HT1080 (cell line): ENCODE measurements at regions not wholly inside any gene's neighbourhood (a gene's known extent, or its start where the extent isn't known, plus 50 kb on each side); places are given as distances from the start of the nearest gene placed in this dataset.

Experiments
- DNase-seq: peaks from one replicate; pipeline ENCODE4 v3.0.0-alpha.2; 2015; ENCODE audit warnings: low read depth

DNA sequence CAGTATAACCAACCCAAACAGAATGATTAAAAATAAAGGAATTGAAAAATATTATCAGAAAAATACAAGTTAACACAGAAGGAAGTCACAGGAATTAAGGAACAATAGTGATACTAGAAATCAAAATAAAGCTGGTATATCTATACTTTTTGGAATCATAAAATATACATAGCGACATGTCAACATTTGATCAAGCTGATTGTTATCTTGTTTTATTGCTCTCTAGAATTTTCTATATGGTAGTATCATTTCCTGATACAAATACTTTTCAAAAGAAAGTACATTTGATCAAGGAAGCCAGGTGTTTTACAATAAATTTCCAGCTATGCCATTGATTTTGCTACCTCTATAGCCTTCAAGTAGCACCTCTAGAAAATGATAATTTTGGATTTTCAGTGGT, 489.5 kb upstream of the PKN2 start:
- DNase-seq, result no peak

DNA sequence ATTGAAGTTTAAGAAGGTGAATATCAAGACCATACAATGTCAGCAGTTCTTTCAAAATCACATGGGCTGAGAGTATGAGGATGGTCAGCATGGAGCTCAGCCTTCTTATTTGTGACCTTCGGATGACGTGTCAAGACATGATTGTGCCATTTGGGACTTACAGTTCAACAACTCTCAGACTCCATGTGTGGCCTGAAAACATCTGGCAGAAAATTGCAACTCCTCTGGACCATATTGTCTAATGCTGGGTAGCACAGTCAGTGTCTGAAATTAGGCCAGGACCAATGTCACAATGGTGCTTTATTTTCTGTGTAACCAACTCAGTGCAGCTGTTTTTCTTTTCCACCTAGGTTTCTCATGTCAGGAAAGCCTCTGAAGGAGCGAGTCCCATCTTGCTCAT, 483.5 kb upstream of the PKN2 start:
- no peak for DNase-seq

DNA sequence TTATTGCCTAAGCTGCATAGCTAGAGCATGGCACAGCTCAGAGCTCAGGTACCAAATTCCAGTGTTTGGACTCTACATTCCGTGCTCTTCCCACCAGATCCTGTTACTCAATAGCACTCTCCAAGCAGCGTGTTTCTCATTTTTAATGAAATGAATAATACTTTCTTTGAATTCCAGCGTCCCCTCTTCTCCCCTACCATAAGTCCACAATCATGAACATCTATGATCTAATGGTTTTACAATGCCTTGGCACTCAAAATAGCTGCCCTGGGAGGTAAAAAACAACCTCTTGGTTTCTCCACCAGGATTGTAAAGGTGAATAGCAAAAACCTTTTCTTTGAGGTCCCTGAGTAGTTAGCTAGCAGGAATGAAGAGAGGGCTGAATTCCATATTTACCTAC, 480.0 kb upstream of the PKN2 start:
- no peak for DNase-seq

- no peak for DNase-seq
Observed at GRCh38 chr1:88204612-88205167, 479.4 kb upstream of the PKN2 start.

DNA sequence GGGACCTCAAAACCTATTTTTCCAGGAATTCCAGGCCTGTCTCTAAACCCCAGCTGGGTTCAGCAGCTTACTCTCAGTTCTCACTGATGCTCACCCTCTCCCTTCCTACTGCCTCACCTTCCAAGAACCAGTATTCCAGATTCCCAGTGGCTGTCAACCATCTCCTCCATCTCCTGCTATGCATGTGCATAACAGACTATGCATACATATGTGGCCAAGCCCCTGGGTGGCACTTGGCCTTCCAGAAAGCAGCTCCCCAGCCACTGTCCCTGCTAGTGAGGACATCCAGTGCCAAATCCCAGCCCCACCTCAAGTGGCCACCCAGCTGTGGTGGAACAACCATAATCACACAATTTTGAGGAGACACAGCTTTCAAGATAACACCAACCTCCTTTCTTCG, 475.7 kb upstream of the PKN2 start:
- no peak for DNase-seq

GRCh38 chr1:88210103-88210787, 473.8 kb upstream of the PKN2 start:
- DNase-seq, result peak; percentile 6

- no peak for DNase-seq
Observed at GRCh38 chr1:88216441-88216840, 467.6 kb upstream of the PKN2 start.

GRCh38 chr1:88217386-88217785, 466.7 kb upstream of the PKN2 start:
- no peak for DNase-seq

DNA sequence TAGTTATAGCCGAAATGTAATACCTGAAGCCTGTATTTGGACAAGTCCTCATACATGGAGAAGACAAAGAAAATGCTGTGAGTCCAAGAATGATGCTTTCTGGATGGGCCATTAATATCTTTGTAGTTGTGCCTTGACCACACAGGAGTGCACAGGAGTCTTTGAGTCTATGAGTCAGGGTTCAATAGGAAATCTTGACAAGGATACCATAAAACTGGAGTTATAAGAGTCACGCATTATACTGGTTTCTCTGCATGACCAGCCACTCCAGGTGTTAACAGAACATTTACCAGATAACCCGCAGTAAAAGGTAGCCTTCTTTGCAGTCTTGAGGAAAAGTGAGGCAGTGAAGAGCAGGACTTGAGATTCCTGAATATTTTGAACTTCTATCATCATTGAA, 464.6 kb upstream of the PKN2 start:
- no peak for DNase-seq

DNA sequence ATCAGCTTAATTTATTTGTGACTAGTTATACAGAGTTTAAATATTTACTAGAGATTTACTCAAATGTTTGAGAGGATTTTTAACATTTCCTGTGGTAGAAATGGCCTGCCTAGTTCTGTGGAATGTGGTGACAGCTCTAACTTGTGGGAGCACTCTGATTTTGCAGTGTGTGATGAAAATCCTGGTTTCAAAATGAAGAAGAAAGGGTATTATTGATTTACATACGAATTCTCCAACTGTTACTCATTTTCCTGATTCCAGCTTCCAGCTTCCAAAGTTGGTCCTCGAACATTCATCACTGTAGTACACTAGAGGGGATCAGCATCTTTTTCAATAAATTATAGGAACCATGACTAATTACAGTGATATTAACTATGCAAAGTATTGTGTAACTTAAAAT, 462.7 kb upstream of the PKN2 start:
- no peak for DNase-seq

- DNase-seq, result no peak
Observed at GRCh38 chr1:88224906-88225305, 459.2 kb upstream of the PKN2 start.

DNA sequence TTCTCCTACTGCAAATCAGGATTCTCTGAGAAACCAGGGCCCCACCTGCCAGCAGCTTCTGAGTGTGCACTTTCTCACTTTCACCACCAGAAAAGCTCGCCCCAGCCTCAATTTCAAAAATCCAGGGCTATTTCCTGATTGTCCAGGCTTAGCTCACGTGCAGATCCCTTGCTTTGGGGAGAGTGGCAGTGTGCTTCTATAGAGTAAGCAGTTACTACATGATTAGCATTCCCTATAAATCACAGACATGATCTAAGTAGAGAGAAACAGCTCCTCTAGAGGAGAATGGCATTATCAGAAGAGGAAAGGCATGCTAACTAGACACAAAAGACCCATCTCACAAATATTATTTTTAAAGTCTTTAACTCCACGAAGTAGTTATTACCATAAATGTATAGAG, 456.0 kb upstream of the PKN2 start:
- DNase-seq, result no peak

DNA sequence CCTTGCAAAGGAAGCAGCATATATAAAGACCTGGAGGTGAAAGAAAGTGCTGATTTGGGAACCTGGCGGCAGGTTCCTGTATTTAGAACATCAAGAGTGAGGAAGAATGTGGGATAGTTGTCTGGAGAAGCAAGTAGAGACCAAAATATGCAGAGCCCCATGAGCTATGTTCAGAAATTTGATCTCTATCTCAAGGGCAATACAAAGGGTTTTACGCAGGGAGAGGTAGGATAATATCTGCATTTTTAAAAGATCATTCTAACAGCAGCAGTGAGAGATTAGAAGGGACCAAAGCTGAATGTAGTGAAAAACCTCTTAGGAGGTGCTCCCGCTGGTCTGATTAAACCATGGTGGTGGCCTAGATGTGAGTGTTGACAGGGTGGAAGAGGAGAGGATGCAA, 453.9 kb upstream of the PKN2 start:
- DNase-seq, result no peak

DNA sequence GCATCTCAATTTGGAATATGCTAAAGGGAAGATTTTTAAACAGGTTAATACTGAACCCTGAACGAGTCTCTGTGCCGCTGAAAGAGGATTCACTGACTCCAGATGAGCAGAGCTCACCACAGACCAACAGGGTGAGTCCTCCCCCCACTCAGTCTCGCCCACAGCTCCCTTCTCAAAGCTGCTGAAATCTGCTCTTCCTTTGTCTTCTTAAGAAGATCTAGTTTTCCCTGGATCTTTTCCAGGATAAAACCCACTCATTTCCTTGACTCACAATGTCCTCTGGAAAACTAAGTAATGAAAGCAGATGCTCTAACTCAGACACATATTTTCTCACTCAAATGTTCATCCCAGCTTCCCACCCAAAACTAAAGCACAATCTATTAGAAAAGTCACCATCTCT, 447.0 kb upstream of the PKN2 start:
- DNase-seq, result peak; percentile 45

GRCh38 chr1:88239205-88239604, 444.9 kb upstream of the PKN2 start:
- no peak for DNase-seq

GRCh38 chr1:88247666-88248065, 436.4 kb upstream of the PKN2 start:
- no peak for DNase-seq

DNA sequence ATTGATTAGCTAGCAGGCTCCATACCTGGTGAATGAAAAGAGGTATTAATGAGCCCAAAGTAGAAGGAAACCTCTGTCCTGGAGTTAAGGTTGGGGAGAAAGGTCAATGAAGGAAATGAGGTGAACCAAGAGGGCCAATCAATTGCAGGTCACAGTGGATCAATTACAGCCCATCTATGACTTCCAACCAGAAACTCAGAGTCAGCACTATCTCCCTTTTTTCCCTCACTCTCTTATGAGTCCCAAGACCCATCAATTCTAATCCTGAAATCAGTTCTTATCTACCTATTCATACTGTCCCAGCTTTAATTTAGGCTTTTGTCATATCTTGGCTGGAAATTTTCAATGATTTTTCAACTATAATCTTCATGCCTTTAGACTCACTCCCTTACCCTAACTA, 433.2 kb upstream of the PKN2 start:
- DNase-seq, result no peak

DNA sequence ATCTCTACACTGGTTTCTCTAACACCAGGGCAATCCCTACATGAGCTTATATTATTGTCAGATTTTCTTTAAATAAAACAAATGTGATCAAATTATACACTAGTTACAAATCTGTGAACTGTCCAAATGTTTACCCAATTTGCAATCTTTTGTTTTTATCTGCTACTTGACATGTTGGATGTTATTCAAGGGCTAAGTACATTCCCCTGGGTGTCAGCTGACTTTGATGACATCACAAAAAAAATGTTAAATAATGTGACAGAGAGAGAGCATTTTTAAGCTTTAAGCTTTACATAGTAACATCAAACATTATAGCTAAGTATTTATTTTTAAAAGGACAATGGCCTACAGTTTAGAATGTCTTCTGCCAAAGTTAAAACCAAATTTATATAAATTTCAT, 431.3 kb upstream of the PKN2 start:
- DNase-seq, result no peak

- DNase-seq, result no peak
Observed at GRCh38 chr1:88265606-88266005, 418.5 kb upstream of the PKN2 start.

DNA sequence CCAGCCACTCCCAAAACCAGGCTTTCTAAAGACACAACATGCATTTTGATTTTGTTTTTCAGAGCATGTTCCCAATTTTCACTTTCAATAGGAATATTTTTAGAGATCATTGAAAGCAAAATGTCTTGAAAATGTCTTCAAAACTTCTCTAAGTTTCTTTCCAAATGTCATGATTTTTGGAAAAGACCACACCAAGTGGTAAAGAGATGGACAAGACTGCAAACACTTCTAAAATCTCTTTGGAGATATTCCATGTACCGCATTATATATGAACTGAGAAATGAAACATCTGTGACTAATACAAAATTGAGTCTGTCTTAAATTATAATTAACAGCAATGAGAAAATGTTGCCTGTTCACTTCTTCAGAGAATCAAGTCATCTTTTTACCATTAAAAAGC, 418.0 kb upstream of the PKN2 start:
- DNase-seq, result no peak

DNA sequence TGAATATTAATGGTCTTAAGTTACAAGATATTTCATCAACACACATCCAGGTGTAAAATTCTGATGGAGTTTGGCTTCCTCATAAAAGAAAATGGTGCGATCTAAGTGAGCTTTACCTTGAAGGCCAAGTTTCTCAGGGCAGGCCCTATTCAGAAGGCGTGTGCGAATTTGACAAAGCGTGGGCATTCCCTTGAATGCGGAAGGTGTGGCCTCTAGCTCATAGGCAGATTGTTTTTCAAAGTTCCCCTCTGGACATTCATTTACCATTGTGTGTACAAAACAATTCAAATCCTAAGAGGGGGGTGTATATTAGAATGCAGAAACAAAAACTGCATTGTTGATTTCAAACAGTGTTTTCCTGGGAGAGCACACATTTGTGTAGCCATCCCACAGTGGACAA, 411.9 kb upstream of the PKN2 start:
- no peak for DNase-seq

- DNase-seq, result no peak
Observed at GRCh38 chr1:88274431-88274830, 409.6 kb upstream of the PKN2 start.

GRCh38 chr1:88275259-88275862, 408.7 kb upstream of the PKN2 start:
- no peak for DNase-seq
